Suppressor macrophage treated with lipopolysaccharide for 4 hours (primary cell): ENCODE measurements at regions not wholly inside any gene's neighbourhood (a gene's known extent, or its start where the extent isn't known, plus 50 kb on each side); places are given as distances from the start of the nearest gene placed in this dataset.

Experiments
- DNase-seq: peaks from one replicate; pipeline ENCODE4 v3.0.0-alpha.2; 2020

DNA sequence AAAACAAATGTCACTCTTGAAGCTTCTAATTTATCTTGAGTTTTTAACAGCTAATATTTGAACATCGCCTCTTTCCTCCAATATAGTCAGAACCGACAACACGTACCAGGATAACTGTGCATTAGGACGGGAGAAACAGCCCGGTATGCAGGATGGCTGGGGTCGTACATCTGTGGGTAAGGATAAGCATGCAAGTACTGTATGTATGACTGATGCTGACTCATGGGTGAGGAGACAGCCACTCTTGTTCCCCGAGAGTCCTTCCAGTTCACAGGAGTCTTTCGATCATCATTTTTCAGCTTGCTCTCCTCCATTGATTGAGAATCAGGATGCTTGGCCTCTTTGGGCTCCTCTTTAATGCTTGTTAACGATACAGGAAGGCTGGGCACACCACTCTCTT lies 102.3 kb downstream of the ZNF608 start:
- DNase-seq = no peak

- no peak for DNase-seq
Measured at GRCh38 chr5:124643336-124643735, 103.1 kb downstream of the ZNF608 start.

DNA sequence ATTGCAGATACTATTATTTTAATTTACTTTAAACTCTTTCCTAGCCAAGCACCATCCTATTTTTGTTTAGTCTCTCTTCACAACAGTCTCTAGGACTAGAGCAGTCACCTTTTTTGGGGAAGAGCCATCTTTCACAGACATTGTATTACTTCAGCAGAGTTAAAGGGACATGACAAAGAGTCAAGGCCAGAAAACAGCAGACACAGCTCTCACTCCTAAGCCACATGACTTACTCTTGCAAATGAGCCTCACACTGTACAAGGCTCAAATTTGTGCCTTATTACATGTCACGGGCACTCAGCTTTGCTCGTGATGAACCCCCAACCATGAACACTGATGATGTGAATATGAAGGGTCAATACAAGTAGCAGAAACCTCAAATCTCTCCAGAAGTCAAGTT lies 104.3 kb downstream of the ZNF608 start:
- no peak for DNase-seq

DNA sequence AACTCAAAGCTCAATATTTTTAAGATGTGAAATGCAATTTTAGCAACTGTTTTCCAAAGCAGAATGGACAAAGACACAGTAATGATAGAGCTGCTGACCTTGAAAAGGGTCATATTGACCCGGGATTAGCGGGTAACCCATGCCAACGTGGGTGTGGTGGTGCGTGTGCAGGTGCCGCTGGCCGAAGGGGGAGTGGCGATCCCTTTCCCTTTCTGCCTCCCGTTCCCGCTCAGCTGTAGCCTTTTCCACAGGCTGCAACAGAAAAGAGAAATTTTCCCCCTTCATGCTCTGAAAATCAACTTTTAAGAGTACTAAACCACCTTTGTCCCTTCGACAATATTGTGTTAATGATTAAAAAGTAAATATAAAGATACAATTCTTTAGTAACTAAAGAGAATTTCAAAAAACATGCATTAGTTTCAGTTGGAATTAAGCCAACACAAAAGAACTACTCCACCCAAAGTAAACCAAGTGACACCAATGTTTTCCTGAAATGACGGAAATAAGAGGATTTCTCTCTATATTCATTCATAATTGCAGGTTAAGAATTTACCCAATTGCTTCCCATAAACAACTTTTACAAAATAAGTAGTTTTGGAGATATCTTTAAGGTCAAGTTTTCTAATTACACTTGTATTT lies 105.2 kb downstream of the ZNF608 start:
- no peak for DNase-seq

- no peak for DNase-seq
Measured at GRCh38 chr5:124639095-124639665, 107.3 kb downstream of the ZNF608 start.

DNA sequence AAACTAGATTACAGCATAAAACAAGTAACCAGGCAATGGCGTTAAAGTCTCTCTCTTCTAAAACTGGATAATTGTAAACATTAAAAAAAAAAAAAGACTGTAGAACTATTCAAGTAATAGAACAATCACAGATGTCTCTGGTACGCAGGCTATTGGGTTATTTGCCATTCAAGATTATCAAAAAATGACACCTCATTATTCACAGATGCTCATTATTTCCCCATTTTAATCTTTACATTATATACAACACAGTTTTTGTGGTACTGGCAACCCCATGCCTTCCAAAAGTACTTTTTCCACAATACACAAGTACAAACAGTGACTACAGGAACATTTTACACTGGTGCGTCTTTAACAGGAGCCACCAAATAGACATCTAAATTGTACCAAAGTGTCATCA lies 109.4 kb downstream of the ZNF608 start:
- no peak for DNase-seq

DNA sequence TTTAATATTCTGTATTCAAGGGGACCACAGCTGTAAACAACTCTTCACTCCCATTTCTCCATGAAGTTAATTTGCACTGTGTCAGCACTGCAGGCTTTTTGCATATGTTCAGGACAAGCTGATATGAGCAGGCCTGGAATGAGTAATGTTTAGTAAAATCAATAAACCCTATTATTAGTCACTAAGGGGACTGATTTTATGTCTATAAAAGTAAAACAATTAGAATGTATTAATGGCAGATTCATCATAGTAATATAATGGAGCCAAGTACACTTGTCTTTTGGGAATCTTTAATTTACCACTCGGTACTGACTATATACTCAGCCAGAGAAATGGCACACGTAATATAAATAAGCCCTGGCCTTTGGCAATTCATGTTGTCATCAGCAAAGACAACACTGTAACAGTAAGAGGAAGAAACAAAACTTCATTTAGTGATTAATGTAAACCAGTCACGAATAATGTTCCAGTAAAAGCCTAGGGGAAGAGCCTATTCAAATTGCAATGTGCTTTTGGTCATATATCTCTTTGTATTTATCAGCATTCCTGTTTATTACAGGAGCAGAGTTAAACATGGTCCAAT lies 111.6 kb downstream of the ZNF608 start:
- no peak for DNase-seq

DNA sequence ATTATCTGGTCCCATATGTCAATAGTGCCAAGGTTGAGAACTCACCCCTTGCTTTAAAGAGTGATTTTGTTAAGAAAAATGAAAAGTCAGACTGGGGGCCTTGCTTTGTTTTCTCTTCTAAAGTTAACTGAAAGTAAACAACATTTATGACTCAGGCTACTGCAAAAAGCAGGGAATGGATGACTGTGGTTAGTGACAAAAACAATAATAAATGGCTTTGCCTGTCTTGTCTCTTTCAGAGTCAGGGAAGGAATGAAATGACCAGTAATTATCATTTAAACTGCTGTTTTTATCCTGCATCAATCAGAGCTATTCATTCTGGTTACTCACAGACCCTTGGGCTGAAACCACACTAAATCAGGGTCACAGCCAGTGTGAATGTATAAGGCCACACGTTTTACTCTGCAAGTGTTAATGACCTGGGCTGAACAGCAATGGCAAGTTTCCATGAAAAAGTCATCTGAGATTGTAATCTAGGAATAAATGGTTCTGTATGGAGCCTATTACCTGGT lies 112.2 kb downstream of the ZNF608 start:
- no peak for DNase-seq

DNA sequence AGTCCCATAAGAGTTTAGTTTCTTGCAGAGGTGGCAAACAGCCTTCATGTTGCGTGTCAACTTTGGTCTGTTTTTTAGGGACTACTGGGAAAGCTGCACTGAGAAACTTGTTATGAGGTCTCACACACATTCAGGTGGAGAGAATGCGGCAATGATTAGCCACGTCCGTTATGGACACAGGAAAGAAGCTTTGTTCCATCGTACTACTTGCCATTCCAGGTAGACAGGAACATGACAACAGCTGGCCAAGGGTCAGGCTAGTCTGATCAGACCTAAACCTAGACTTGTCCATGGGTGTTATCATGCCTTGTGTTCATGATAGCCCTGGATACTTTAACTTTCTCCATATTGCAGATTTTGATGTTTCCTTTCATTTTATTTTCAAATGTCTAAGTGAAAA lies 113.2 kb downstream of the ZNF608 start:
- no peak for DNase-seq

DNA sequence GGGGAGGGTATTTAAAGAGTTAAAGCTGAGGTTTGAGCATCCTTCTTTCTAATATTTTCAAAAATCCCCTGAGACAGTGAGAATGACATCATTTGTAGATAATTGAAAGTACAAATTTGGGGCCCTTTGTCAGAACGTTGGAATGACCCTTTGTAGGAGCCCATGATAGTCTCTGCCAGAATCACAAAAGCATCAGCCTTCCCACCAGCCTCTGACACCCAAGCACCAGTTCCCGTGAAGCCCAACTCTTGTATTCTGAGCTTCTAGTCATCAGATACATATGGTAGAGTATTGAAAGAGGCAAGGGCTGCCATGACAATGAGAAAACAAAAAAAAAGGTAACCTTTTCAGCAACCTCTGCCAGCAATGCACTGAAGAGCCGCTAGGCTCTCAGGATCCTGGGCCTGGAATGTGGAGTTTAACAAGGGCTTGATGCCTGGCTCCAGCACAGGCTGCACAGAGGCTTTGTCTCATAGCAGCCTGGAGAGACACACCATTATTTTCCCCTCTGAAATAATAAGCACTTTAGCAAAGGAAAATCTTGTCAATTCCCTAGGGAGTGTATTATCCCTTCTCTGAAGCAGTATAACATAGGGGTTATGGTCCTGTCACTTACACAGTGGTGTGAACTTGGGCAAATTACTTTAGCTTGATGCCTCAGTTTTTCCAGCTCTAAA lies 114.4 kb downstream of the ZNF608 start:
- DNase-seq = no peak

- no peak for DNase-seq
Measured at GRCh38 chr5:124630767-124631704, 115.4 kb downstream of the ZNF608 start.

GRCh38 chr5:124628721-124629596 lies 117.5 kb downstream of the ZNF608 start:
- DNase-seq = peak; percentile 31

- no peak for DNase-seq
Measured at GRCh38 chr5:124627815-124628595, 118.4 kb downstream of the ZNF608 start.

DNA sequence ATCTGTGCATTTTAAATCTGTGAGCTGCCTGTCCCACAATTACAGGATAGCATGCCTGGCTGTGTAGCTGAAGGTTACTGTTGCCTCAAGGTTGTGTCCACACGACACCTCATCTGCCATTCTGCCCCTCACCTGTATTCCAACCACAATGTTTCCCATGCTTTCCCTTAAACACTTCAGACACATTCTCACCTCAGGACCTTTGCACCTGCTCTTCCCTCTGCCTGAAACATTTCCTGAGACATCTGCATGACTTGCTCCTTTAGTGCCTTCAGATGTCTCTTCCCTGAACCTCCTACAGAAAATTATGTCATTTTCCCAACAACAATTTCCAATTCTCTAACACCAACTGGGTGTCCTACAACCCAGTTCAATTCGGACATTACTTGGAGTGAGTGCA lies 120.4 kb downstream of the ZNF608 start:
- DNase-seq = no peak

DNA sequence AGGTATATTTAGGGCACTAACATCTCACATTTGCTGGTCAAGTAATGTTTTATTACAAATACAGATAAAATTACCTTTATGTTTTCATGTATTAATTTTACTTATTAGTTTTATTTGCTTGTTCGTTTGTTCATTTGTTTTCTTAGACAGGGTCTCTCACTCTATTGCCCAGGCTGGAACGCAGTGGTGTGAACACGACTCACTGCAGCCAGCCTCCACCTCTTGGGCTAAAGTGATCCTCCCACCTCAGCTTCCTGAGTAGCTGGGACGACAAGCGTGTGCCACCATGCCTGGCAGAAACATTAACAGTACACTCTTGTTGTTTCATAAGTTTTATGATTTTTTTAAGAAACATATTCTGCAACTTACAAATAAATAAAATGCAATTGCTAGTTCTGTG lies 123.2 kb downstream of the ZNF608 start:
- DNase-seq = no peak

GRCh38 chr5:124622851-124623250 lies 123.6 kb downstream of the ZNF608 start:
- no peak for DNase-seq

GRCh38 chr5:124621279-124621678 lies 125.2 kb downstream of the ZNF608 start:
- no peak for DNase-seq

GRCh38 chr5:124620743-124621142 lies 125.7 kb downstream of the ZNF608 start:
- DNase-seq = no peak

GRCh38 chr5:124619121-124619520 lies 127.3 kb downstream of the ZNF608 start:
- no peak for DNase-seq

DNA sequence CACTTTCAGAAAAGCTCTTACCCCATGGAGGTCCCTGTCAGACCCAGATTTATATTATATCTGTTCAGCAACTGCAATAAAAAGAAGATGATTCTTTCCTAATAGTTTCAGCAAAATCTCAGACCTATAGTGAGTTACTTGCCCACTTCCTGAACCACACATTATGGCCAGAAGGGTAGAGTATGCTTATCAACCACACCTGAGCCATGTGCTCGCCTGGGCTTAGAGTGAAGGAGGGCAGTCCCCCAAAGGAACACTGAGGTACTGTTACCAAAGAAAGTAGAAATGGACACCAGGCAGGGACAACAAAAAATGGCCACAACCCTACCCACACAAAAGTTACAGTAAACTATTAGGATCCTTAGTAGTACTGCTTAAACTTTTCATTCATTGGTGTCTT lies 128.7 kb downstream of the ZNF608 start:
- DNase-seq = no peak

DNA sequence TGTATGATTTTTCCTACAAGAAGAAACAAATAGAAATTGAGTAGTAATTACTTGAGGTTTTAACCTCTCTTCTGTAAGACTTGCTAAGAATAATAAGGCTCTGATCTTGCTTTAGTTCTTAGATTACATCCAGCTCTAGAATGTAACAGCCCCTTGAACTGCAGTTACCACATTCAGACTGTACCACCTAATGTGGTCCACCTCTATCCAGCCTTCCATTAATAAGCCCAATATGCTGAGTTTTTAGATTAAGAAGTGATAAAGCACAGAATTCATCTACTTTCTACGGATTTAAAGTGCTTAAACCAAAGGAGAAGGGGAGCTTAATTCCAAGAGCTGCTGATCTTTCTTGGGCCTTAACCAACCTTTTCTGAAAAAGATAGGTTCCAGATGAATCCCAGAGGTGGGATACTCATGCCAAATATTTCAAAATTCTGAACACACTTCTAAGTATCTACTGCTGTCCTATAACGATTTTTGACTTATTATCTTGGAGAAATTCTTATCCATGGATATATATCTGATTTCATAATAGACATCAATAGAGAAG lies 131.5 kb downstream of the ZNF608 start:
- no peak for DNase-seq
